IPS-15b (cell line): ENCODE measurements at regions not wholly inside any gene's neighbourhood (a gene's known extent, or its start where the extent isn't known, plus 50 kb on each side); places are given as distances from the start of the nearest gene placed in this dataset.

Experiments
- H3K27me3 ChIP-seq: one replicate; pipeline ENCODE4 v1.6.1; 2013; ENCODE audit warnings: low read length; ENCODE audit not compliant: control insufficient read depth, insufficient read depth
- H3K36me3 ChIP-seq: one replicate; pipeline ENCODE4 v1.6.1; 2013; ENCODE audit warnings: low read length; ENCODE audit not compliant: control insufficient read depth, insufficient read depth
- H3K4me1 ChIP-seq: one replicate; pipeline ENCODE4 v1.6.1; 2013; ENCODE audit warnings: mild to moderate bottlenecking, low read length; ENCODE audit not compliant: control insufficient read depth, insufficient read depth
- H3K4me3 ChIP-seq: one replicate; pipeline ENCODE4 v1.5.1; 2013; ENCODE audit warnings: low read depth, low read length
- H3K9ac ChIP-seq: one replicate; pipeline ENCODE4 v1.6.1; 2013; ENCODE audit warnings: low read depth, mild to moderate bottlenecking, low read length
- H3K9me3 ChIP-seq: one replicate; pipeline ENCODE4 v1.6.1; 2013; ENCODE audit warnings: mild to moderate bottlenecking, low read length; ENCODE audit not compliant: control insufficient read depth, insufficient read depth

- Histone ChIP-seq H3K9me3 (no peaks in the 10 kb centered on the region), H3K27me3 (no peaks in the 10 kb centered on the region), H3K36me3 (no peaks in the 10 kb centered on the region), H3K4me1 (no peaks in the 10 kb centered on the region), H3K4me3 (no peak overlapping the region), H3K9ac (no peak overlapping the region)
Observed at GRCh38 chr4:13950491-13950890, 323.0 kb upstream of the BOD1L1 start.

- Histone ChIP-seq H3K4me1 (no peaks in the 10 kb centered on the region), H3K9me3 (no peaks in the 10 kb centered on the region), H3K36me3 (no peaks in the 10 kb centered on the region), H3K4me3 (no peak overlapping the region), H3K27me3 (no peaks in the 10 kb centered on the region), H3K9ac (no peak overlapping the region)
Observed at GRCh38 chr4:13953083-13953482, 325.6 kb upstream of the BOD1L1 start.

GRCh38 chr4:13955551-13955950 lies 328.0 kb upstream of the BOD1L1 start:
- Histone ChIP-seq H3K4me1 (no peaks in the 10 kb centered on the region), H3K36me3 (no peaks in the 10 kb centered on the region), H3K4me3 (no peak overlapping the region), H3K27me3 (no peaks in the 10 kb centered on the region), H3K9ac (no peak overlapping the region), H3K9me3 (no peaks in the 10 kb centered on the region)

- H3K27me3 ChIP-seq = no peaks in the 10 kb centered on the region
- no peaks in the 10 kb centered on the region for H3K4me1 ChIP-seq
- H3K9me3 ChIP-seq = no peaks in the 10 kb centered on the region
- H3K36me3 ChIP-seq = no peaks in the 10 kb centered on the region
- no peak overlapping the region for H3K4me3 ChIP-seq
- no peak overlapping the region for H3K9ac ChIP-seq
Observed at GRCh38 chr4:13956947-13957346, 329.4 kb upstream of the BOD1L1 start.

- no peaks in the 10 kb centered on the region for H3K27me3 ChIP-seq
- H3K4me1 ChIP-seq = no peaks in the 10 kb centered on the region
- no peaks in the 10 kb centered on the region for H3K9me3 ChIP-seq
- H3K9ac ChIP-seq = no peak overlapping the region
- H3K4me3 ChIP-seq = no peak overlapping the region
- no peaks in the 10 kb centered on the region for H3K36me3 ChIP-seq
Observed at GRCh38 chr4:13957871-13958270, 330.3 kb upstream of the BOD1L1 start.

- H3K4me3 ChIP-seq = no peak overlapping the region
- H3K27me3 ChIP-seq = no peaks in the 10 kb centered on the region
- H3K36me3 ChIP-seq = no peaks in the 10 kb centered on the region
- H3K9me3 ChIP-seq = no peaks in the 10 kb centered on the region
- no peaks in the 10 kb centered on the region for H3K4me1 ChIP-seq
- H3K9ac ChIP-seq = no peak overlapping the region
Observed at GRCh38 chr4:13963601-13964000, 336.1 kb upstream of the BOD1L1 start.

GRCh38 chr4:13966231-13967195 lies 339.0 kb upstream of the BOD1L1 start:
- no peaks in the 10 kb centered on the region for H3K9me3 ChIP-seq
- no peaks in the 10 kb centered on the region for H3K27me3 ChIP-seq
- H3K36me3 ChIP-seq = no peaks in the 10 kb centered on the region
- H3K9ac ChIP-seq = no peak overlapping the region
- H3K4me3 ChIP-seq = no peak overlapping the region
- H3K4me1 ChIP-seq = no peaks in the 10 kb centered on the region

- Histone ChIP-seq H3K4me1 (no peaks in the 10 kb centered on the region), H3K4me3 (no peak overlapping the region), H3K9ac (no peak overlapping the region), H3K27me3 (no peaks in the 10 kb centered on the region), H3K36me3 (no peaks in the 10 kb centered on the region), H3K9me3 (no peaks in the 10 kb centered on the region)
Observed at GRCh38 chr4:13968723-13969122, 341.2 kb upstream of the BOD1L1 start.

- Histone ChIP-seq H3K36me3 (no peaks in the 10 kb centered on the region), H3K4me1 (no peaks in the 10 kb centered on the region), H3K9ac (no peak overlapping the region), H3K9me3 (no peaks in the 10 kb centered on the region), H3K4me3 (no peak overlapping the region), H3K27me3 (no peaks in the 10 kb centered on the region)
Observed at GRCh38 chr4:13970349-13970748, 342.8 kb upstream of the BOD1L1 start.

GRCh38 chr4:13977746-13978145 lies 350.2 kb upstream of the BOD1L1 start:
- Histone ChIP-seq H3K9me3 (no peaks in the 10 kb centered on the region), H3K27me3 (no peaks in the 10 kb centered on the region), H3K4me1 (no peaks in the 10 kb centered on the region), H3K9ac (no peak overlapping the region), H3K4me3 (no peak overlapping the region), H3K36me3 (no peaks in the 10 kb centered on the region)

GRCh38 chr4:13980317-13981310 lies 353.1 kb upstream of the BOD1L1 start:
- H3K9ac ChIP-seq = no peak overlapping the region
- no peaks in the 10 kb centered on the region for H3K36me3 ChIP-seq
- H3K9me3 ChIP-seq = no peaks in the 10 kb centered on the region
- no peak overlapping the region for H3K4me3 ChIP-seq
- no peaks in the 10 kb centered on the region for H3K4me1 ChIP-seq
- H3K27me3 ChIP-seq = no peaks in the 10 kb centered on the region
